IPS DF 19.7 (cell line): ENCODE measurements at regions not wholly inside any gene's neighbourhood (a gene's known extent, or its start where the extent isn't known, plus 50 kb on each side); places are given as distances from the start of the nearest gene placed in this dataset.

ENCODE experiments used
- DNase-seq: peaks from one replicate; pipeline ENCODE4 v3.0.0-alpha.2; 2013; ENCODE audit warnings: low read depth, low spot score

GRCh38 chr5:174844971-174845370 lies 120.6 kb downstream of the MSX2 start:
- DNase-seq: no peak

DNA sequence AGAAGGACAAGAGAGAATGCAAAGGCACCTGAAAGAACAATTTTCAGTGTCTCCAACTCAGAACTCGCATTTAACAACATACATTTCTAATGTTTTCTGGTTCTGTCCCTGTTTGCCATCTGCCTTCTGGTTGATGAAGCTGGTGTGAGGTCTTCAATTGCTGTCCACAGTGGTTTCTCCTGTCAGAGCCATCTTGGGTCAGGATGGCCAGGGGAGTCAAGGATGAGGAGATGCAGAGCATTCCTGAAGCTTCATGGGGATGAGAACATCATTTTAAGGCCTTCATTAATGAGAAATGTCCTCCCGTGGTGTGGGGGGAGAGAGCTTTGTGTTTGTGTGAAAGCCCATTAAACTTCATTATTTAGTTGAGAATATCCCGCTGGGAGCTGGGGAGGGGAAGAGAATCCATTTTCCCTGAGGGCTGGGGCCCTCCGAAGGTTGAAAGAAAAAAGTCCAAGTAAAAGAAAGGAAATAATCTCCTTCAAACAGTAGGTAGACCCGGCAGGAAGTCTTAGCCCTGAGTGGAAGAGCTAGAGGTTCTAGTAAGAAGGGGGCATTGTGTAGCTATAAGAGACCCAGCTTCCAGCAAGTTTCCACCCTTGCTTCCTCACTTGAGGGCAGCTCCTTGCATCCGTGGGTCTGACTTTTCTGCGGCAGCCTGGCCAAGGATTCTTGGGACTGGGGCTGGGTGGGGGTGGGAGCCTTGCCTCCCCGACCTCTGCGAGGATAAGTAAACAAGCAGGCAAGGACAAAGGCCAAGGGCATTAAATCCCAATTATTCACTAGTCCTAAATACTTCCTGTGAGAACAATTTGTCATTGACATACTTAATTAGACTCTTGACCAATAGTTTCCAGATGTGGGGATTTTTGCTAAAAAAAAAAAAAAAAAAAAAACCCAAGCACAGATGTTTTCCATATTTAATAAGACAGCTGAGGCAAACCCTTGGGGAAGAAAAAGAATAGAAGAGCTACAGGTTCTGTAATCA lies 119.2 kb downstream of the MSX2 start:
- peak; percentile 33 for DNase-seq

DNA sequence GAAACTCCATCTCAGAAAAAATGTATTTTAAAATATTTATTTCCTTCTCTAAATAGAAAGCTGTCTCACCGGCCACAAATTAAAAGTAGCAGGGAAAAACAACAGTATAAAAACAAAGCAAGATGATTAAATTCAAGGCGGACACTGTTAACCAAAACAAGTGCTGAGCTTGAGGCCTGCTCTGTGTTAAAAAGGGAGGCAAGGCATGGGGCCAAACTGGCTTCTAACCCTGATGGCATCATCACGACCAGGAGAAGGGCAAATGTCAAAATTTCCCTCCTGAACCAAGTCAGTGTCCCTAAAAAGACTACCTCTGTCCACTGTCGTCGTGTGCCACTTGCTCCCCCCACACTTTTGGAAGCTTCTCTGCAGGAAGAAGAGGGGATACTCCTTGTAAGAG lies 116.1 kb downstream of the MSX2 start:
- no peak for DNase-seq

DNA sequence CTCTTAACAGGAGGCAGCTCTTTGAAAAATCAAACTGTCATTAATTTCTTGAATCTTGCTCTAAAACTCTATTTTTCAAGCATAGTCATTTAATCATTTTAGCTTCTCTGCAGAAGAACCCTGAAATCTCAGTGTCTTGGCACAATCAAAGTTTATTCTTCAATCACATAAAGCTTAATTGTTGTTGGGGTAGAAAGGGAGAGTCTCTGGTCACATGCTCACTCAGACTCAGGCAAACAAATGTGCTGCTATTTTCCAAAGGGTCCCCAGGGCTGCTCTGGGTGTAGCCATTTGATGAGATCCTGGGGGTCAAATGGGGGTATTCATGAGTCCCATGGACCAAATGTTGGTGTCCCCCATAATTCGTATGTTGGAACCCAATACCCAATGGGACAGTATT lies 114.8 kb downstream of the MSX2 start:
- no peak for DNase-seq

DNA sequence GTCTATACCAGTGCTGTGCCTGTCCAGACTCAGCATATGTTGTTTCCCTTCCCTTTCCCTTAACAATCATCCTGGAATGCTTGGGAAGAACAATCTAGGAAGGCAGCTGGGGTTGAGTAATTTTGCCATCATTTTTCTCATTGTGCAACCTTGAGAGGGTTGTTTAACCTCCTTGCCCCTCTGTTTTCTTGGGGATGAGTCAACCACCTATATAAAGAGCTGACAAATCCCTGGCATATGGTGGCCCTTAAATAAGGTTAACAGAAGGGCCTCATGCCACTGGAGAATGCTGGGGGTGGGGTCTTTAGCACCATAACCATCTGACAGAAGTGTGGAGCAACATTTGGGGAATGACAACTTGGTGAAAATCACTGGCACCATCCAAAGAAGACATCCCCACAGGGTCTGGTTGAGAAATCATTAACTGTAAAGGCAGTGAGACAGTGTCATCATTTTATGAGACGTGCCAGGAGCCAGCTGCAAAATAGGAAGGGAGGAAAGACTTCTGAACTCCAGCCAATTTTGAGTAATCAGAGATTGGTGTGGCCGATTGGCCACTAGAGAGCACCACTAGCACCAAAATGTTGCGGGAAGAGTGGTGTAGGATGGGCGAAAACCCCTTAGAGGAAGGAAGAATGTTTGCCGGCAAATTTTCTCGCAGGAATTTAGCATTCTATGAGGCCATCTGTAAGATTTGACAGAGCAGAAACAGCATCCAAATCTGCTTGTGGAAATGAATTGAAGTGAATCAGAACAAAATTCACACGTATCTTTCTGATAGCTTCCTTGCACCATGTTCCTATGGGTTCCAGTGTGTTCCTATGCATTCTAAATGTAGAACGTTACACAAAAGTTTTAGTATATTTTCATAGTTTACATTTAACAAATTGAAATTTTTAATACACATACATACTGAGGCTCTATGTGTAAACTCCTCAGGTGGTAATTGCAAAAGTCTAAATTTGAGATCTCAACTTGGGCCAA lies 113.8 kb downstream of the MSX2 start:
- peak; percentile 9 for DNase-seq

GRCh38 chr5:174834081-174834480 lies 109.7 kb downstream of the MSX2 start:
- DNase-seq: no peak

DNA sequence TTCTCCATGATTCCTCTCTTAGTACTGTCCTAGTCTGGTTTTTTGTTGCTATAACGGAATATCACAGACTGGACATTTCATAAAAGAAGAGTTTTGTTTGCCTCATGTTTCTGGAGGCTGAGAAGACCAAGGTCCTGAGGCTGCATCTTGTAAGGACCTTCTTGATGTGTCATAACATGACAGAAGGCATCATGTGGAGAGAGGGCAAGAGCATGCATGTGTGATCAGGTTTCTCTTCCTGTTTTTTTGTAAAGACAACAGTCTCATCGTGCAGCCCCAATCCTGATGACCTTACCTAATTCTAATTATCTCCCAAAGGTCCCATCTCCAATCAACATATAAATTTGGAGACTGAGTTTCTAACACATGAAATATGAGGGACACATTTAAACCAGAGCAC lies 108.4 kb downstream of the MSX2 start:
- no peak for DNase-seq

GRCh38 chr5:174832025-174832424 lies 107.6 kb downstream of the MSX2 start:
- DNase-seq: no peak

GRCh38 chr5:174831031-174831660 lies 106.8 kb downstream of the MSX2 start:
- DNase-seq: no peak

DNA sequence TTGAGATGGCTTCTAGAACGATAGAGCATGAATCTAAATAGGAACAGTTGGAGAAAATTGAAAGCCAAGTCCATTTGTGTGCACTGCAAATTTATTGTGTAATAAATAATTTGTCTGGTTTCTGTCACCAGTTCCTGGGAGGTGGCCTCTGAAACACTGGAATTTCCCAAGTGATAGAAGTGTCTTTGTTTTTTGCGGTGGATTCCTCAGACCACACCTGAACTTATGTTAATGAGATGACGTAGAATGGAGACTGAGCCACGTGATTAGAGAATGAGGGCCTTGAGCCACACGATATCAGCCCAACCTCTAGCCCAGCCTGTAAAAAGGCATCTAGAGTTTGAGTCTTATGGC lies 105.1 kb downstream of the MSX2 start:
- no peak for DNase-seq

- DNase-seq: no peak
Measured at GRCh38 chr5:174828804-174829510, 104.6 kb downstream of the MSX2 start.

GRCh38 chr5:174827558-174827957 lies 103.2 kb downstream of the MSX2 start:
- DNase-seq: no peak

- no peak for DNase-seq
Measured at GRCh38 chr5:174825587-174825986, 101.2 kb downstream of the MSX2 start.

DNA sequence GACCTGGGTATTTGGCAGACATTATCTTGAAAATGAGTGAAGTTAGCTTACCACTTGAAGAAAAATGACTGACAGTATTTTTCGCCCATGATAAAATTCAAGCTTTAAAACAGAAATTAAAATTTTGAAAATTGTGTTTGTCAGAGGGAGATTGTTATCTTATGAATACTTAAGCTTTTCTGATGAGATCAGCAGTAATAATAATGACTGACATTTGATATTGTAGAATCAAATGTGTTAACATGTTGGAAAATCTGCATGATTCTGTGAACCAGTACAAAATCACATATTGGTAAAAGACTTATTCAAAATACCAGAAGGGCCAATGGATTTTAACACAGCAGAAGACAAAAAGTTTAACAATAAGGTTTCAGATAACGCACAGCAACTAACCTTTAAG lies 94.0 kb downstream of the MSX2 start:
- no peak for DNase-seq

DNA sequence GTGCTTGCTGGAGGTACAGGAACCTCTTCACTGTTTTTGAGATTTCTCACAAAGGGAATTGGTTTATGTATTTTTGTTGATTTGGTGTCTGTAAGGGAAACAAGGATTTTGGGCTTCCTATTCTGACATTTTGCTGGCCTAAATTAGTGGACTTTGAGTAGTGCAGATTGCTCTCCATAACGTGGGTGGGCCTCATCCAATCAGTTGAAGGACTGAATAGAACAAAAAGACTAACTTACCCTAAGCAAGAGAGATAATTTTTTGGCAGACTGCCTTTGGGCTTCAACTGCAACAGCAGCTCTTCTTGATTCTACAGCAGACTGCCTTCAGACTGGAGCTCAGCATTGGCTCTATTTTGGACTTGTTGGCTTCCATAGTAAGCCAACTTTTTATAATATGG lies 93.2 kb downstream of the MSX2 start:
- DNase-seq: no peak

DNA sequence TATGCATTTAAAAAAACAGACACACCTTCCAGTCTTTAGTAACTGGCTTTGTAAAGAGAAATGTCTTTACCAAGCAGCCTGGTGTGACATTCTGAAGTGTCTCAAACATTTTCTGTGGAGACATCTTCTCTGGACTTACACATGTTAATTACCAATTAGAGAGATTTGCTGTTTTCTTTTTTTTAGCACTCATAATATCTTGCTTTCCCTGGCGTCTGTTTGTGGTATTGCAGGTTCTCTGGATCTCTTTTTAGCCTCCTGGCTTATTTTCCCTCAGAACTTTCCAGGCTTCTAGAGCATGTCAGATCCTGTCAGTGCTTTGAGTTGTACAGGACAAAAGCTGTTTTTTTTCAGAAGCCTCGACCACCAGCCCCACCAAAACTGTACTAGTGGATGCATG lies 92.5 kb downstream of the MSX2 start:
- DNase-seq: no peak

- no peak for DNase-seq
Measured at GRCh38 chr5:174811438-174811837, 87.1 kb downstream of the MSX2 start.

- no peak for DNase-seq
Measured at GRCh38 chr5:174810796-174811195, 86.4 kb downstream of the MSX2 start.

- no peak for DNase-seq
Measured at GRCh38 chr5:174807471-174807870, 83.1 kb downstream of the MSX2 start.

GRCh38 chr5:174806729-174807128 lies 82.3 kb downstream of the MSX2 start:
- no peak for DNase-seq

DNA sequence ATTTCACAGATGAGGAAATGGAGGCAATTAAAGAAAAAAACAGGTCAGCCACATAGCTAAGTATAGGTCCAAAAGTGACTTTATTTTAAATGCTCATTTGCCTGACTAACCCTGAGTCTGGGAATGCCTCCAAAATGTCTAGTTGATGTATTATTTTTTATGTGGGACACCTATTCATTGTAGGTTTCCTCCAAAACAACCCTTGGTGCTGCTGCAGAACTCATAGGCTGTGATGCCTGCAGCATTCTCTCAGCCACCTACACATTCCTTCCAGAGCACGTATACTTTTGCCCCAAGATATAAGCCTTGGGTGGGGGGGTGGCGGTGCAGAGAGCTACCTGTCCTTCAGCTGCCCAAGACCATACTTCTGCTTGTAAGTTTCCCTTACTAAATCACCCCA lies 77.4 kb downstream of the MSX2 start:
- no peak for DNase-seq
